K562 (cell line): ENCODE measurements at regions not wholly inside any gene's neighbourhood (a gene's known extent, or its start where the extent isn't known, plus 50 kb on each side); places are given as distances from the start of the nearest gene placed in this dataset.

ENCODE experiments used
- HDAC1 ChIP-seq, 2 experiments: fragments of 450-650 bp; IDR thresholded peaks; 2 replicates each; pipeline ENCODE4 v1.6.1; 2016 to 2017; ENCODE audit warnings: inconsistent platforms in 1 of 2, mild to moderate bottlenecking in 1 of 2, moderate library complexity in 1 of 2
- SREBF2 ChIP-seq: sonication (generic); formaldehyde crosslinking; IDR thresholded peaks from 2 replicates; pipeline ENCODE4 v1.4.0; 2020; ENCODE audit warnings: mild to moderate bottlenecking, missing genetic modification reagents
- TF ChIP-seq, protein P1 (sequence below), 2 experiments: fragments of 200-800 bp in 1 of 2; sonication (Bioruptor generic) in 1 of 2; sonication (generic) in 1 of 2; formaldehyde crosslinking in 1 of 2; IDR thresholded peaks in 1 of 2; conservative IDR thresholded peaks in 1 of 2; 2 replicates each; pipeline versions ENCODE4 v1.5.0 to v1.6.1; 2016 to 2020; ENCODE audit warnings: missing compliant biosample characterization in 1 of 2, missing genetic modification characterization in 1 of 2, missing genetic modification reagents in 1 of 2

DNA sequence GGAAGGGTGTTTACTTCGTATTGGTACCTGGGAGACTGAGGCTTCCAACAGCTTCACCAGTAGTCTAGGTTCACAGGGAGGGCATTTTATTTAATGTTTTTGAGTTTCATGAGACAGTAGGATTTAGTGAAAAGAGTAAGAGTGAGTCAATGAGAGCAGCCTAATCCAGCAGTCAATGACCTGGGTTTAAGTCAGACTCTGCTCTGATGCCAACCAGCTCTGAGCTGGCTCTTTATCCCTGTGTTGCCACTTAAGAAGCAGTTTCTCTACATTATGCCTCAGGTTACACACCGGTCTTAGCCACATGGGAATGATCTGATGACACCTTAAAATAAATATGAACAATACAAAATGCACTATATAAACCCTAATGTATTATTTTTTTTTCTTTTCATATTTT is 59.4 kb upstream of the KCNMB2 start:
- TF ChIP-seq SREBF2 (CRISPR knock-in tag) (no peak), HDAC1 (IDR thresholded peaks at IDR 0.05) (no peak)
- TF ChIP-seq, protein P1, sequence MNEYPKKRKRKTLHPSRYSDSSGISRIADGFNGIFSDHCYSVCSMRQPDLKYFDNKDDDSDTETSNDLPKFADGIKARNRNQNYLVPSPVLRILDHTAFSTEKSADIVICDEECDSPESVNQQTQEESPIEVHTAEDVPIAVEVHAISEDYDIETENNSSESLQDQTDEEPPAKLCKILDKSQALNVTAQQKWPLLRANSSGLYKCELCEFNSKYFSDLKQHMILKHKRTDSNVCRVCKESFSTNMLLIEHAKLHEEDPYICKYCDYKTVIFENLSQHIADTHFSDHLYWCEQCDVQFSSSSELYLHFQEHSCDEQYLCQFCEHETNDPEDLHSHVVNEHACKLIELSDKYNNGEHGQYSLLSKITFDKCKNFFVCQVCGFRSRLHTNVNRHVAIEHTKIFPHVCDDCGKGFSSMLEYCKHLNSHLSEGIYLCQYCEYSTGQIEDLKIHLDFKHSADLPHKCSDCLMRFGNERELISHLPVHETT (CRISPR knock-in tag; conservative IDR thresholded peaks at IDR 0.05 in 1 of 2, IDR thresholded peaks at IDR 0.05 in 1 of 2) = no peak
